HCT116 (cell line): ENCODE measurements at regions not wholly inside any gene's neighbourhood (a gene's known extent, or its start where the extent isn't known, plus 50 kb on each side); places are given as distances from the start of the nearest gene placed in this dataset.

Experiments
- ATAC-seq: fragments of 200-7000 bp; cut with Tn5 transposase; 2 replicates; pipeline ENCODE4 v1.9.1; 2020; ENCODE audit warnings: mild to moderate bottlenecking, moderate library complexity
- BruUV-seq: library from RNA; stranded (reverse); fragments of 400-500 nt; replicated peaks from 2 replicates; lab custom pipeline; 2021; lab: Mats Ljungman, UMichigan
- CTCF ChIA-PET: fragments of 300-600 bp; sonication (Branson Sonifier 250); formaldehyde crosslinking; loops from one replicate; lab custom pipeline; 2021; ENCODE audit warnings: antibody characterized with exemption; lab: Charles Lee
- POLR2A ChIA-PET: fragments of 300-600, 350-600 bp; sonication (Branson Sonifier 250); formaldehyde crosslinking; loops from one replicate; lab custom pipeline; 2021; ENCODE audit warnings: antibody characterized with exemption; lab: Charles Lee
- RAD21 ChIA-PET, 2 experiments: fragments of 300-600 bp; sonication (Branson Sonifier 250); formaldehyde crosslinking; loops; one replicate each; lab custom pipeline; 2023; ENCODE audit warnings: low total read pairs in 2 of 2; ENCODE audit not compliant: uncharacterized antibody in 2 of 2, unreplicated experiment in 2 of 2, low non-redundant PET in 1 of 2; lab: Charles Lee
- DNase-seq: peaks from one replicate; pipeline ENCODE4 v3.0.0-alpha.2; 2010; ENCODE audit warnings: low read depth, low spot score
- H2AFZ ChIP-seq: fragments of 200-600 bp; shearing (Covaris generic), sonication (generic); 2 replicates; pipeline ENCODE4 v1.6.1; 2017; ENCODE audit warnings: low read depth, mixed run types, mixed read lengths, antibody characterized with exemption, low read length; ENCODE audit not compliant: poor library complexity, severe bottlenecking
- H3K27ac ChIP-seq: 2 replicates; pipeline ENCODE4 v1.5.1; 2012; ENCODE audit warnings: low read depth, low read length
- H3K27me3 ChIP-seq: fragments of 200-600 bp; sonication (generic); 2 replicates; pipeline ENCODE4 v1.6.1; 2016; ENCODE audit warnings: mixed run types, low read length, mixed read lengths; ENCODE audit not compliant: insufficient read depth
- H3K36me3 ChIP-seq, 2 experiments: fragments of 200-500 bp in 1 of 2; fragments of 200-600 bp in 1 of 2; sonication (Bioruptor generic) in 1 of 2; sonication (generic) in 1 of 2; 2 replicates each; pipeline versions ENCODE4 v1.5.1 to v1.6.1; 2014 to 2016; ENCODE audit warnings: low read length in 2 of 2, inconsistent platforms in 1 of 2, mixed read lengths in 1 of 2, mixed run types in 1 of 2; ENCODE audit not compliant: insufficient read depth in 2 of 2, control insufficient read depth in 1 of 2
- H3K4me1 ChIP-seq, 2 experiments: fragments of 200-600 bp in 1 of 2; sonication (generic) in 1 of 2; 2 replicates each; pipeline versions ENCODE4 v1.5.1 to v1.6.1; 2012 to 2017; ENCODE audit warnings: low read length in 2 of 2, inconsistent platforms in 1 of 2, mild to moderate bottlenecking in 1 of 2, mixed read lengths in 1 of 2, mixed run types in 1 of 2, moderate library complexity in 1 of 2; ENCODE audit not compliant: insufficient read depth in 2 of 2, control insufficient read depth in 1 of 2
- H3K4me2 ChIP-seq: fragments of 200-600 bp; sonication (generic); 2 replicates; pipeline ENCODE4 v1.6.1; 2017; ENCODE audit warnings: mixed run types, low read length, mixed read lengths
- H3K4me3 ChIP-seq, 2 experiments: fragments of 200-600 bp in 1 of 2; sonication (generic) in 1 of 2; replicated peaks in 1 of 2; 2 replicates each; pipeline ENCODE4 v1.5.1; 2011 to 2016; ENCODE audit warnings: low read length in 2 of 2, control low read depth in 1 of 2, low read depth in 1 of 2, mild to moderate bottlenecking in 1 of 2, mixed read lengths in 1 of 2, mixed run types in 1 of 2
- H3K79me2 ChIP-seq: fragments of 200-600 bp; sonication (generic); 2 replicates; pipeline ENCODE4 v1.6.1; 2017; ENCODE audit warnings: mild to moderate bottlenecking, mixed run types, low read length, moderate library complexity, mixed read lengths; ENCODE audit not compliant: insufficient read depth
- H3K9ac ChIP-seq: fragments of 200-600 bp; sonication (generic); 2 replicates; pipeline ENCODE4 v1.6.1; 2016; ENCODE audit warnings: low read length, mixed read lengths
- H3K9me2 ChIP-seq: fragments of 200-600 bp; sonication (generic), shearing (Covaris generic); 2 replicates; pipeline ENCODE4 v1.6.1; 2017; ENCODE audit warnings: mixed run types, mild to moderate bottlenecking, moderate library complexity; ENCODE audit not compliant: insufficient read depth
- H3K9me3 ChIP-seq, 2 experiments: fragments of 200-500 bp in 1 of 2; fragments of 200-600 bp in 1 of 2; sonication (Bioruptor generic) in 1 of 2; sonication (generic) in 1 of 2; 2 replicates each; pipeline ENCODE4 v1.6.1; 2014 to 2017; ENCODE audit warnings: low read length in 2 of 2, mixed read lengths in 2 of 2, inconsistent platforms in 1 of 2, low read depth in 1 of 2, mild to moderate bottlenecking in 1 of 2, mixed run types in 1 of 2, moderate library complexity in 1 of 2; ENCODE audit not compliant: control insufficient read depth in 1 of 2, insufficient read depth in 1 of 2
- H4K20me1 ChIP-seq: fragments of 200-600 bp; sonication (generic), shearing (Covaris generic); 2 replicates; pipeline ENCODE4 v1.6.1; 2017; ENCODE audit warnings: mixed run types, mild to moderate bottlenecking, moderate library complexity; ENCODE audit not compliant: insufficient read depth
- CBX3 ChIP-seq: IDR thresholded peaks from 2 replicates; pipeline ENCODE4 v1.6.1; 2012; ENCODE audit warnings: low read depth
- CEBPB ChIP-seq: IDR thresholded peaks from 2 replicates; pipeline ENCODE4 v1.6.1; 2012; ENCODE audit warnings: low read depth
- CTCF ChIP-seq, 3 experiments: fragments of 200-600 bp in 1 of 3; sonication (generic) in 1 of 3; IDR thresholded peaks in 2 of 3; conservative IDR thresholded peaks in 1 of 3; 2 replicates each; pipeline ENCODE4 v1.5.1; 2012 to 2017; ENCODE audit warnings: low read depth in 2 of 3, low read length in 2 of 3, antibody characterized with exemption in 1 of 3, borderline replicate concordance in 1 of 3, control low read depth in 1 of 3, mild to moderate bottlenecking in 1 of 3, mixed read lengths in 1 of 3, mixed run types in 1 of 3, moderate library complexity in 1 of 3; ENCODE audit not compliant: insufficient read depth in 1 of 3
- EGR1 ChIP-seq: IDR thresholded peaks from 2 replicates; pipeline ENCODE4 v1.6.1; 2012; ENCODE audit warnings: low read depth
- ELF1 ChIP-seq: IDR thresholded peaks from 2 replicates; pipeline ENCODE4 v1.6.1; 2012; ENCODE audit warnings: low read depth, borderline replicate concordance
- EZH2 ChIP-seq: fragments of 200-600 bp; sonication (generic); IDR thresholded peaks from 2 replicates; pipeline ENCODE4 v1.6.1; 2017; ENCODE audit warnings: antibody characterized with exemption, mixed run types
- JUND ChIP-seq: IDR thresholded peaks from 2 replicates; pipeline ENCODE4 v1.6.1; 2012
- RAD21 ChIP-seq: IDR thresholded peaks from 2 replicates; pipeline ENCODE4 v1.6.1; 2012; ENCODE audit warnings: low read depth, mild to moderate bottlenecking
- REST ChIP-seq: IDR thresholded peaks from 2 replicates; pipeline ENCODE4 v1.6.1; 2012; ENCODE audit warnings: low read depth
- SIN3A ChIP-seq: IDR thresholded peaks from 2 replicates; pipeline ENCODE4 v1.6.1; 2012; ENCODE audit warnings: low read depth
- SP1 ChIP-seq: IDR thresholded peaks from 2 replicates; pipeline ENCODE4 v1.6.1; 2012; ENCODE audit warnings: low read depth
- SRF ChIP-seq: IDR thresholded peaks from 2 replicates; pipeline ENCODE4 v1.6.1; 2012; ENCODE audit warnings: low read depth
- TCF7L2 ChIP-seq: IDR thresholded peaks from 2 replicates; pipeline ENCODE4 v1.7.0; 2011; ENCODE audit warnings: borderline replicate concordance, inconsistent platforms; ENCODE audit not compliant: insufficient read depth, insufficient read length; ENCODE audit errors: extremely low read depth
- ZFX ChIP-seq: fragments of 450-650 bp; IDR thresholded peaks from 2 replicates; pipeline ENCODE4 v1.6.1; 2017
- ZNF274 ChIP-seq: fragments of 200-500 bp; sonication (Bioruptor generic); IDR thresholded peaks from 2 replicates; pipeline ENCODE4 v1.6.1; 2014; ENCODE audit warnings: mild to moderate bottlenecking, low read depth, low read length, inconsistent platforms
- intact Hi-C: fragments of 100-400 bp; cut with micrococcal nuclease; formaldehyde crosslinking; loops from 2 replicates; pipeline ENCODE4 v1.10.0; 2022
- TF ChIP-seq, protein P1 (sequence below): IDR thresholded peaks from 2 replicates; pipeline ENCODE4 v1.6.1; 2011; ENCODE audit warnings: mild to moderate bottlenecking, low read length, moderate library complexity; ENCODE audit not compliant: insufficient replicate concordance; ENCODE audit errors: extremely low read depth

GRCh38 chr6:74742793-74743508 lies 462.9 kb downstream of the COL12A1 start:
- no peak for DNase-seq
- no peak for ATAC-seq

More at GRCh38 chr6:74742793-74743508, 462.9 kb downstream of the COL12A1 start:
- RAD21 ChIA-PET, result no interaction called here
- no peaks in the 10 kb centered on the region for H3K4me1 ChIP-seq
- intact Hi-C loops, result no loop called here
- no peak overlapping the region for H3K4me2 ChIP-seq
- H2AFZ ChIP-seq, result no peak overlapping the region
- no peaks in the 10 kb centered on the region for H3K27me3 ChIP-seq
- no peak overlapping the region for H3K27ac ChIP-seq
- CTCF ChIA-PET, result no interaction called here
- no peaks in the 10 kb centered on the region for H4K20me1 ChIP-seq
- no peaks in the 10 kb centered on the region for H3K36me3 ChIP-seq
- no peaks in the 10 kb centered on the region for H3K9me3 ChIP-seq
- POLR2A ChIA-PET, result no interaction called here
- no peak overlapping the region for H3K4me3 ChIP-seq
- no peaks in the 10 kb centered on the region for H3K79me2 ChIP-seq
- no TSS peak for BruUV-seq
- H3K9ac ChIP-seq, result no peak overlapping the region
- H3K9me2 ChIP-seq, result no peaks in the 10 kb centered on the region
- TF ChIP-seq SRF (no peak), ZFX (no peak), REST (no peak), TCF7L2 (no peak), CEBPB (no peak), RAD21 (no peak), ELF1 (no peak), CTCF (IDR thresholded peaks at IDR 0.05 in 2 of 3, conservative IDR thresholded peaks at IDR 0.05 in 1 of 3; ENCODE audit: borderline replicate concordance in 1 of 3, insufficient read depth in 1 of 3, low read depth in 2 of 3, low read length in 2 of 3) (no peak), EGR1 (no peak), SIN3A (no peak), CBX3 (no peak), EZH2 (no peak), JUND (no peak), SP1 (no peak), ZNF274 (no peak)
- TF ChIP-seq, protein P1, sequence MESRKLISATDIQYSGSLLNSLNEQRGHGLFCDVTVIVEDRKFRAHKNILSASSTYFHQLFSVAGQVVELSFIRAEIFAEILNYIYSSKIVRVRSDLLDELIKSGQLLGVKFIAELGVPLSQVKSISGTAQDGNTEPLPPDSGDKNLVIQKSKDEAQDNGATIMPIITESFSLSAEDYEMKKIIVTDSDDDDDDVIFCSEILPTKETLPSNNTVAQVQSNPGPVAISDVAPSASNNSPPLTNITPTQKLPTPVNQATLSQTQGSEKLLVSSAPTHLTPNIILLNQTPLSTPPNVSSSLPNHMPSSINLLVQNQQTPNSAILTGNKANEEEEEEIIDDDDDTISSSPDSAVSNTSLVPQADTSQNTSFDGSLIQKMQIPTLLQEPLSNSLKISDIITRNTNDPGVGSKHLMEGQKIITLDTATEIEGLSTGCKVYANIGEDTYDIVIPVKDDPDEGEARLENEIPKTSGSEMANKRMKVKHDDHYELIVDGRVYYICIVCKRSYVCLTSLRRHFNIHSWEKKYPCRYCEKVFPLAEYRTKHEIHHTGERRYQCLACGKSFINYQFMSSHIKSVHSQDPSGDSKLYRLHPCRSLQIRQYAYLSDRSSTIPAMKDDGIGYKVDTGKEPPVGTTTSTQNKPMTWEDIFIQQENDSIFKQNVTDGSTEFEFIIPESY, result no peak
